OCI-LY7 (cell line): ENCODE measurements at regions not wholly inside any gene's neighbourhood (a gene's known extent, or its start where the extent isn't known, plus 50 kb on each side); places are given as distances from the start of the nearest gene placed in this dataset.

ENCODE experiments used
- EZH2phosphoT487 ChIP-seq: fragments of 200-600 bp; sonication (generic); IDR thresholded peaks from 2 replicates; pipeline ENCODE4 v1.6.1; 2018; ENCODE audit warnings: low read depth, borderline replicate concordance, mild to moderate bottlenecking, mixed run types, antibody characterized with exemption, low read length, moderate library complexity, mixed read lengths
- TF ChIP-seq, protein P1 (sequence below): fragments of 200-600 bp; sonication (generic); conservative IDR thresholded peaks from 2 replicates; pipeline ENCODE4 v1.5.1; 2014; ENCODE audit warnings: mild to moderate bottlenecking, antibody characterized with exemption, low read length, moderate library complexity, mixed read lengths

- no peak for TF ChIP-seq EZH2phosphoT487
- TF ChIP-seq, protein P1, sequence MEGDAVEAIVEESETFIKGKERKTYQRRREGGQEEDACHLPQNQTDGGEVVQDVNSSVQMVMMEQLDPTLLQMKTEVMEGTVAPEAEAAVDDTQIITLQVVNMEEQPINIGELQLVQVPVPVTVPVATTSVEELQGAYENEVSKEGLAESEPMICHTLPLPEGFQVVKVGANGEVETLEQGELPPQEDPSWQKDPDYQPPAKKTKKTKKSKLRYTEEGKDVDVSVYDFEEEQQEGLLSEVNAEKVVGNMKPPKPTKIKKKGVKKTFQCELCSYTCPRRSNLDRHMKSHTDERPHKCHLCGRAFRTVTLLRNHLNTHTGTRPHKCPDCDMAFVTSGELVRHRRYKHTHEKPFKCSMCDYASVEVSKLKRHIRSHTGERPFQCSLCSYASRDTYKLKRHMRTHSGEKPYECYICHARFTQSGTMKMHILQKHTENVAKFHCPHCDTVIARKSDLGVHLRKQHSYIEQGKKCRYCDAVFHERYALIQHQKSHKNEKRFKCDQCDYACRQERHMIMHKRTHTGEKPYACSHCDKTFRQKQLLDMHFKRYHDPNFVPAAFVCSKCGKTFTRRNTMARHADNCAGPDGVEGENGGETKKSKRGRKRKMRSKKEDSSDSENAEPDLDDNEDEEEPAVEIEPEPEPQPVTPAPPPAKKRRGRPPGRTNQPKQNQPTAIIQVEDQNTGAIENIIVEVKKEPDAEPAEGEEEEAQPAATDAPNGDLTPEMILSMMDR = no peak
Observed at GRCh38 chr15:81558056-81558455, 184.0 kb upstream of the TMC3 start.
